Suprapubic skin (tissue), 4 donors: ENCODE measurements at regions not wholly inside any gene's neighbourhood (a gene's known extent, or its start where the extent isn't known, plus 50 kb on each side); places are given as distances from the start of the nearest gene placed in this dataset.

Experiments
- DNase-seq, 2 donors: peaks; one replicate each; pipeline ENCODE4 v3.0.0-alpha.2; 2019; ENCODE audit warnings: low spot score in 2 of 2
- H3K27ac ChIP-seq: fragments of 200-600 bp; sonication (generic); one replicate; pipeline ENCODE4 v1.5.1; 2019
- H3K27me3 ChIP-seq: fragments of 200-600 bp; sonication (generic); one replicate; pipeline ENCODE4 v1.5.1; 2019
- H3K36me3 ChIP-seq: fragments of 200-600 bp; sonication (generic); one replicate; pipeline ENCODE4 v1.5.1; 2019
- H3K4me1 ChIP-seq: fragments of 200-600 bp; sonication (generic); one replicate; pipeline ENCODE4 v1.5.1; 2019
- H3K4me3 ChIP-seq: fragments of 200-600 bp; sonication (generic); one replicate; pipeline ENCODE4 v1.5.1; 2019; ENCODE audit warnings: mild to moderate bottlenecking
- H3K9me3 ChIP-seq: fragments of 200-600 bp; sonication (generic); one replicate; pipeline ENCODE4 v1.5.1; 2019
- EP300 ChIP-seq: sonication (generic); formaldehyde crosslinking; IDR thresholded peaks from one replicate; pipeline ENCODE4 v1.6.1; 2017; ENCODE audit warnings: antibody characterized with exemption
- POLR2A ChIP-seq, 2 donors: fragments of 450-650 bp; IDR thresholded peaks; one replicate each; pipeline ENCODE4 v1.6.1; 2017; ENCODE audit warnings: antibody characterized with exemption in 2 of 2, mild to moderate bottlenecking in 2 of 2, moderate library complexity in 2 of 2
- POLR2AphosphoS5 ChIP-seq, 3 donors: sonication (generic); formaldehyde crosslinking; IDR thresholded peaks; one replicate each; pipeline ENCODE4 v1.6.1; 2017; ENCODE audit warnings: antibody characterized with exemption in 3 of 3
- WGBS: methylation state at CpG from one replicate; pipeline ENCODE4 v1.1.5; 2018; 5-methylcytosine and 5-hydroxymethylcytosine counted together
- TF ChIP-seq, protein P1 (sequence below), 2 donors: fragments of 200-600 bp in 1 of 2; fragments of 450-650 bp in 1 of 2; sonication (generic) in 1 of 2; IDR thresholded peaks; one replicate each; pipeline ENCODE4 v1.5.1; 2016 to 2019; ENCODE audit warnings: antibody characterized with exemption in 2 of 2, mild to moderate bottlenecking in 1 of 2, moderate library complexity in 1 of 2

DNA sequence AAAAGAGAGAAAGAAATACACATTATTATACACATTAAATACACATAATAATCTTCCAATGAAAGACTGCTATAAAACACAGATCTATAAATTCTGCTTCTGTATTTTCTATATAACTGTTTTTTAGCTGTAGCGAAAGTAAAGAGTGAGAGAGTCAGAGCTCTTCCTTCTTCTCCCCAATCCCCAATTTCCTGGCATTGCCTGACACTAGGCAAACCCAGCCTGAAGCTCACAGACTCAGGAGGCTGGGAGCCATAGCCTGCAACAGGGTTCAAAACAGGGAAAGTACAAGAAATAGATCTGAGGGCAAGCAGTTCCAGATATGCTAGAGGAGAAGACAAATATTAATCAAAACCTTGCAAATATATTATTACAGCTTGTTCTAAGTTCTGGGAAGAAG lies 201.6 kb downstream of the HNRNPD start:
- 87% methylated on average over 1 of the region's 1 CpG for WGBS
- H3K27ac ChIP-seq, result no peak overlapping the region
- H3K27me3 ChIP-seq, result no peaks in the 10 kb centered on the region
- TF ChIP-seq POLR2A (IDR thresholded peaks at IDR 0.05) (no peak), EP300 (no peak), POLR2AphosphoS5 (IDR thresholded peaks at IDR 0.05) (no peak)
- TF ChIP-seq, protein P1, sequence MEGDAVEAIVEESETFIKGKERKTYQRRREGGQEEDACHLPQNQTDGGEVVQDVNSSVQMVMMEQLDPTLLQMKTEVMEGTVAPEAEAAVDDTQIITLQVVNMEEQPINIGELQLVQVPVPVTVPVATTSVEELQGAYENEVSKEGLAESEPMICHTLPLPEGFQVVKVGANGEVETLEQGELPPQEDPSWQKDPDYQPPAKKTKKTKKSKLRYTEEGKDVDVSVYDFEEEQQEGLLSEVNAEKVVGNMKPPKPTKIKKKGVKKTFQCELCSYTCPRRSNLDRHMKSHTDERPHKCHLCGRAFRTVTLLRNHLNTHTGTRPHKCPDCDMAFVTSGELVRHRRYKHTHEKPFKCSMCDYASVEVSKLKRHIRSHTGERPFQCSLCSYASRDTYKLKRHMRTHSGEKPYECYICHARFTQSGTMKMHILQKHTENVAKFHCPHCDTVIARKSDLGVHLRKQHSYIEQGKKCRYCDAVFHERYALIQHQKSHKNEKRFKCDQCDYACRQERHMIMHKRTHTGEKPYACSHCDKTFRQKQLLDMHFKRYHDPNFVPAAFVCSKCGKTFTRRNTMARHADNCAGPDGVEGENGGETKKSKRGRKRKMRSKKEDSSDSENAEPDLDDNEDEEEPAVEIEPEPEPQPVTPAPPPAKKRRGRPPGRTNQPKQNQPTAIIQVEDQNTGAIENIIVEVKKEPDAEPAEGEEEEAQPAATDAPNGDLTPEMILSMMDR (IDR thresholded peaks at IDR 0.05), result no peak
- DNase-seq, result no peak
- no peaks in the 10 kb centered on the region for H3K4me1 ChIP-seq
- H3K9me3 ChIP-seq, result peaks cover 4% of the 10 kb centered on the region
- no peak overlapping the region for H3K4me3 ChIP-seq
- no peaks in the 10 kb centered on the region for H3K36me3 ChIP-seq

DNA sequence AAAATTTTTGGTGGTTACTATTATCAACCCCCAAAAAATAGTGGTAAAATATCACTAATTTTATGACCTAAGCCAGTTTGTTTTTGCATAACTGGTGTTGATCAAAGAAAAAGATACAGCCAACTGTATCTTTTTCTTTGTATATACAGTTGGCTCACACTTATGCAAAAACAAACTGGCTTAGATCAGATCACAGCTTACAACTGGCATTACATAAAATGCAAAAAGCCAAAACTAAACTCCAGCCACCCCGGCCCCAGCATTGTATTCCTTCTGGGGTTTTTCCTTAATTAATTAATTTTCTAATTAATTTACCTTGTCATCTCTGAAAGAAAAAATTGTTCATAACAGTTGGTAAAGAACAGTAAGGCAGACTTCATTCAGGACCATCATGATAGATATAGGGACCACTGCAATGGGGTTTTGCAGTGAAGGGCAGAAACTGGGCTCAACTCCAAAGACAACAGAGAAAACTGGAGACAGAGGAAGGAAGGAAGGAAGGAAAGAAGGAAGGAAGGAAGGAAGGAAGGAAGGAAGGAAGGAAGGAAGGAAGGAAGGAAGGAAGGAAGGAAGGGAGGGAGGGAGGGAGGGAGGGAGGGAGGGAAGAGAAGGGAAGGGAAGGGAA lies 202.1 kb downstream of the HNRNPD start:
- 67% methylated on average over 1 of the region's 1 CpG for WGBS
- Histone ChIP-seq H3K27ac (no peak overlapping the region), H3K36me3 (no peaks in the 10 kb centered on the region), H3K4me3 (no peak overlapping the region), H3K27me3 (no peaks in the 10 kb centered on the region), H3K4me1 (no peaks in the 10 kb centered on the region), H3K9me3 (peaks cover 4% of the 10 kb centered on the region)
- no peak for DNase-seq
- TF ChIP-seq, protein P1 (IDR thresholded peaks at IDR 0.05), result no peak
- TF ChIP-seq EP300, result no peak
- no peak for TF ChIP-seq POLR2A (IDR thresholded peaks at IDR 0.05)
- no peak for TF ChIP-seq POLR2AphosphoS5 (IDR thresholded peaks at IDR 0.05)

DNA sequence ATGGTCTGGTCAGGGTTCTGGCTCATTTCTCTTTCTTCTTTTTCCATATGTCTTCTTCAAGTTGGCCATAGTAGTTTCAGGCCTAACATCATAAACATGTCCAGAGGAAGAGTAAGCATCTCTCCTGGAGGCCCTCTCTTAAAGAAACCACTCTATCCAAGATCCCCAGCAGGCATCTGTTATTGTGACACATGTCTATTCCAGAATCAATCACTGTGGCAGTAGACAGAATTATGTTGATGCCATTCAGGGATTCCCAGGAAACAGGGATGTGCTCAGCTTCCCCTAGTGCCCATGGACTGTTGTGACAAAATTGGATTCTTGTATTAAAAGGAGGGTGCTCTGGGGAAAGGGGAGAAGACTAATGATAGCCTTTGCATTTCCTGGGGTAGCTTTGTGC lies 224.0 kb downstream of the HNRNPD start:
- no peak overlapping the region for H3K27ac ChIP-seq
- H3K9me3 ChIP-seq, result no peaks in the 10 kb centered on the region
- TF ChIP-seq POLR2A (IDR thresholded peaks at IDR 0.05), result no peak
- TF ChIP-seq POLR2AphosphoS5 (IDR thresholded peaks at IDR 0.05), result no peak
- TF ChIP-seq, protein P1 (IDR thresholded peaks at IDR 0.05), result no peak
- no peak for TF ChIP-seq EP300
- H3K36me3 ChIP-seq, result no peaks in the 10 kb centered on the region
- H3K4me3 ChIP-seq, result no peak overlapping the region
- DNase-seq, result no peak
- no peaks in the 10 kb centered on the region for H3K4me1 ChIP-seq
- no peaks in the 10 kb centered on the region for H3K27me3 ChIP-seq

DNA sequence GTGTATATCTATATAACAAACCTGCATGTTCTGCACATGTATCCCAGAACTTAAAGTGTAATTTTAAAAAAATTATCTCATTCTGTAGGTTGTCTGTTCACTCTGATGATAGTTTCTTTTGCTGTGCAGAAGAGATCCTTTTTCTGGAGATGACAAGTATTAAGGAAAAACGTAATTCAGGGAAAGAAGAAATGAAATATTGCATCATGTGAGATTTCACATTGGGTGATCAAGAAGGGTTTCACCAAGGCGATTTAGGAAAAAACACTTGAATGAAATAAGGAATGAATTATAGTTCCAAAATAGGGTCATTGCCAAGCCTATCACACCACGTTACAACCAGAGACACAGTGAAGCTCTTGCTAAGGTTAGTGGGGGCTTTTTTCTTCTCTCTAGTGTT lies 227.9 kb downstream of the HNRNPD start:
- TF ChIP-seq POLR2A (IDR thresholded peaks at IDR 0.05) (no peak), EP300 (no peak), POLR2AphosphoS5 (IDR thresholded peaks at IDR 0.05) (no peak)
- TF ChIP-seq, protein P1 (IDR thresholded peaks at IDR 0.05), result no peak
- WGBS, result 71% methylated on average over 3 of the region's 3 CpGs
- Histone ChIP-seq H3K27me3 (no peaks in the 10 kb centered on the region), H3K36me3 (no peaks in the 10 kb centered on the region), H3K27ac (no peak overlapping the region), H3K4me1 (no peaks in the 10 kb centered on the region), H3K4me3 (no peak overlapping the region), H3K9me3 (no peaks in the 10 kb centered on the region)
- DNase-seq, result no peak

DNA sequence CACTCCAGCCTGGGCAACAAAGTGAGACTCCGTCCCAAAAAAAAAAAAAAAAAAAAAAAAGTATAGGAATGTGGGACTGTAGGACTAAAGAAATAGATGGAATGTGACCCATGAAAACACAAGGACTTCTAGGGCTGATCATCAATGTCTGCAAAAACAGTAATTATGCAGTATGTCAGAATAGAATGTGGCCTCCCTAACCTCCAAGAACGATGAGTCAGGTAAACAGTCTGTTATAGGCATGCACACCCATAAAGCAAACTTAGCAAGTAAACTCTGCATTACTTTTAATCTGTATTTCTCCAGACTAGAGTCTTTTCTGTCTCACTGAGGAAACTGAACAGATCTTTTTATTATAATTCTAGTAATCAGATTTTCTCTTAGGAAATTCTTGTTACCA lies 233.4 kb downstream of the HNRNPD start:
- Histone ChIP-seq H3K27ac (no peak overlapping the region), H3K36me3 (no peaks in the 10 kb centered on the region), H3K4me1 (no peaks in the 10 kb centered on the region), H3K9me3 (no peaks in the 10 kb centered on the region), H3K4me3 (no peak overlapping the region), H3K27me3 (no peaks in the 10 kb centered on the region)
- TF ChIP-seq, protein P1 (IDR thresholded peaks at IDR 0.05), result no peak
- TF ChIP-seq POLR2AphosphoS5 (IDR thresholded peaks at IDR 0.05), result no peak
- no peak for TF ChIP-seq EP300
- TF ChIP-seq POLR2A (IDR thresholded peaks at IDR 0.05), result no peak
- no peak for DNase-seq
- WGBS, result 79% methylated on average over 2 of the region's 2 CpGs
